Ishikawa (cell line): ENCODE measurements at regions not wholly inside any gene's neighbourhood (a gene's known extent, or its start where the extent isn't known, plus 50 kb on each side); places are given as distances from the start of the nearest gene placed in this dataset.
A peak's percentile ranks its signal among the peaks of the same experiment; 100 is the strongest.

Experiments used
- CEBPB ChIP-seq: IDR thresholded peaks from 2 replicates; pipeline ENCODE4 v1.6.1; 2012
- CREB1 ChIP-seq: IDR thresholded peaks from 2 replicates; pipeline ENCODE4 v1.6.1; 2012; ENCODE audit warnings: low read depth
- EGR1 ChIP-seq: IDR thresholded peaks from 2 replicates; pipeline ENCODE4 v1.6.1; 2012
- EP300 ChIP-seq: IDR thresholded peaks from 2 replicates; pipeline ENCODE4 v1.6.1; 2012; ENCODE audit warnings: borderline replicate concordance
- FOXM1 ChIP-seq: IDR thresholded peaks from 2 replicates; pipeline ENCODE4 v1.6.1; 2012; ENCODE audit warnings: low read depth, borderline replicate concordance
- MAX ChIP-seq: IDR thresholded peaks from 2 replicates; pipeline ENCODE4 v1.6.1; 2012
- NFIC ChIP-seq: IDR thresholded peaks from 2 replicates; pipeline ENCODE4 v1.6.1; 2012
- RAD21 ChIP-seq: IDR thresholded peaks from 2 replicates; pipeline ENCODE4 v1.6.1; 2012; ENCODE audit warnings: low read depth
- REST ChIP-seq: IDR thresholded peaks from 2 replicates; pipeline ENCODE4 v1.6.1; 2012; ENCODE audit warnings: low read depth, mild to moderate bottlenecking
- TAF1 ChIP-seq: IDR thresholded peaks from 2 replicates; pipeline ENCODE4 v1.6.1; 2012; ENCODE audit warnings: low read depth, mild to moderate bottlenecking
- TCF12 ChIP-seq: IDR thresholded peaks from 2 replicates; pipeline ENCODE4 v1.6.1; 2012; ENCODE audit warnings: low read depth
- TEAD4 ChIP-seq: IDR thresholded peaks from 2 replicates; pipeline ENCODE4 v1.6.1; 2012
- USF1 ChIP-seq: IDR thresholded peaks from 2 replicates; pipeline ENCODE4 v1.6.1; 2012
- YY1 ChIP-seq: IDR thresholded peaks from 2 replicates; pipeline ENCODE4 v1.6.1; 2012; ENCODE audit warnings: low read depth
- ZBTB7A ChIP-seq: IDR thresholded peaks from 2 replicates; pipeline ENCODE4 v1.6.1; 2012; ENCODE audit warnings: low read depth

- TF ChIP-seq USF1 (no peak), TAF1 (no peak), NFIC (no peak), CREB1 (no peak), EP300 (no peak)
These were observed 85.7 kb upstream of the COL13A1 start for GRCh38 chr10:69715899-69716606.

- TF ChIP-seq CEBPB: no peak
- no peak for TF ChIP-seq TAF1
- TF ChIP-seq REST: no peak
- TF ChIP-seq NFIC: no peak
- TF ChIP-seq RAD21: peak; percentile 85
These were observed 84.8 kb upstream of the COL13A1 start for GRCh38 chr10:69716711-69717560.

GRCh38 chr10:69718951-69719350, 82.8 kb upstream of the COL13A1 start:
- no peak for TF ChIP-seq CEBPB
- TF ChIP-seq EP300: no peak
- no peak for TF ChIP-seq TCF12
- TF ChIP-seq MAX: no peak

GRCh38 chr10:69721690-69722310, 79.9 kb upstream of the COL13A1 start:
- TF ChIP-seq CEBPB (no peak), TAF1 (no peak), RAD21 (no peak), TCF12 (no peak), YY1 (no peak), EP300 (no peak), FOXM1 (no peak), EGR1 (no peak), USF1 (no peak), ZBTB7A (no peak), CREB1 (no peak), TEAD4 (no peak), REST (no peak), NFIC (no peak), MAX (no peak)

GRCh38 chr10:69723653-69724052, 78.1 kb upstream of the COL13A1 start:
- TF ChIP-seq TAF1 (no peak), TCF12 (no peak), EGR1 (no peak), CEBPB (no peak), NFIC (no peak), YY1 (no peak), RAD21 (no peak), FOXM1 (no peak), TEAD4 (no peak), USF1 (no peak), ZBTB7A (no peak), CREB1 (no peak), EP300 (no peak), REST (no peak), MAX (no peak)
